Mesenchymal stem cell (in vitro differentiated cells and primary cell): ENCODE measurements at regions not wholly inside any gene's neighbourhood (a gene's known extent, or its start where the extent isn't known, plus 50 kb on each side); places are given as distances from the start of the nearest gene placed in this dataset.

Source experiments
- DNase-seq: peaks from one replicate; pipeline ENCODE4 v3.0.0-alpha.2; 2013
- H2AFZ ChIP-seq: one replicate; pipeline ENCODE4 v1.6.1; 2013; ENCODE audit warnings: low read depth, mild to moderate bottlenecking, control low read depth, inconsistent platforms, low read length, moderate library complexity
- H2AK5ac ChIP-seq: 2 replicates; pipeline ENCODE4 v1.6.1; 2013; ENCODE audit warnings: low read length, moderate library complexity, mild to moderate bottlenecking, inconsistent platforms; ENCODE audit not compliant: severe bottlenecking
- H2BK120ac ChIP-seq: one replicate; pipeline ENCODE4 v1.6.1; 2013; ENCODE audit warnings: low read depth, mild to moderate bottlenecking, inconsistent platforms, low read length, moderate library complexity
- H2BK12ac ChIP-seq, 2 experiments: one replicate each; pipeline ENCODE4 v1.6.1; 2013; ENCODE audit warnings: inconsistent platforms in 2 of 2, low read length in 2 of 2, mild to moderate bottlenecking in 2 of 2, moderate library complexity in 2 of 2, control low read depth in 1 of 2
- H2BK15ac ChIP-seq: one replicate; pipeline ENCODE4 v1.6.1; 2013; ENCODE audit warnings: mild to moderate bottlenecking, low read depth, inconsistent platforms; ENCODE audit not compliant: poor library complexity, severe bottlenecking
- H2BK5ac ChIP-seq: 2 replicates; pipeline ENCODE4 v1.6.1; 2013; ENCODE audit warnings: low read depth, mild to moderate bottlenecking, low read length, control low read depth, inconsistent platforms; ENCODE audit not compliant: poor library complexity, severe bottlenecking
- H3K14ac ChIP-seq, 2 experiments: one replicate each; pipeline ENCODE4 v1.6.1; 2013; ENCODE audit warnings: inconsistent platforms in 2 of 2, low read length in 2 of 2, control low read depth in 1 of 2, mild to moderate bottlenecking in 1 of 2, moderate library complexity in 1 of 2
- H3K18ac ChIP-seq, 2 experiments: one replicate each; pipeline ENCODE4 v1.6.1; 2013; ENCODE audit warnings: inconsistent platforms in 2 of 2, low read length in 2 of 2, control low read depth in 1 of 2, low read depth in 1 of 2, mild to moderate bottlenecking in 1 of 2
- H3K23ac ChIP-seq, 2 experiments: one replicate each; pipeline ENCODE4 v1.6.1; 2013; ENCODE audit warnings: inconsistent platforms in 2 of 2, low read length in 2 of 2, mild to moderate bottlenecking in 2 of 2, moderate library complexity in 2 of 2, control low read depth in 1 of 2
- H3K27ac ChIP-seq: 2 replicates; pipeline ENCODE4 v1.5.1; 2013; ENCODE audit warnings: mild to moderate bottlenecking, moderate library complexity, low read length, control low read depth, inconsistent platforms; ENCODE audit not compliant: poor library complexity, severe bottlenecking
- H3K27me3 ChIP-seq, 2 experiments: 2 replicates each; pipeline versions ENCODE4 v1.6.1 to v1.7.0; 2013; ENCODE audit warnings: low read length in 2 of 2, mild to moderate bottlenecking in 2 of 2, moderate library complexity in 2 of 2, control low read depth in 1 of 2, inconsistent platforms in 1 of 2; ENCODE audit not compliant: control insufficient read depth in 1 of 2, insufficient read depth in 1 of 2
- H3K36me3 ChIP-seq, 2 experiments: 2 replicates each; pipeline versions ENCODE4 v1.6.1 to v1.7.0; 2013; ENCODE audit warnings: low read length in 2 of 2, control low read depth in 1 of 2, inconsistent platforms in 1 of 2, low read depth in 1 of 2, mild to moderate bottlenecking in 1 of 2; ENCODE audit not compliant: insufficient read depth in 2 of 2, control insufficient read depth in 1 of 2
- H3K4ac ChIP-seq, 2 experiments: one replicate each; pipeline ENCODE4 v1.6.1; 2013; ENCODE audit warnings: inconsistent platforms in 2 of 2, low read length in 2 of 2, mild to moderate bottlenecking in 2 of 2, moderate library complexity in 2 of 2, control low read depth in 1 of 2, low read depth in 1 of 2
- H3K4me1 ChIP-seq: 2 replicates; pipeline ENCODE4 v1.6.1; 2013; ENCODE audit warnings: low read depth, low read length, control low read depth; ENCODE audit not compliant: control insufficient read depth, insufficient read depth
- H3K4me2 ChIP-seq: 2 replicates; pipeline ENCODE4 v1.6.1; 2013; ENCODE audit warnings: low read length, mild to moderate bottlenecking, inconsistent platforms; ENCODE audit not compliant: poor library complexity, severe bottlenecking
- H3K4me3 ChIP-seq, 2 experiments: 2 replicates each; pipeline versions ENCODE4 v1.5.1 to v1.7.0; 2013; ENCODE audit warnings: low read length in 2 of 2, mild to moderate bottlenecking in 2 of 2, control low read depth in 1 of 2, low read depth in 1 of 2; ENCODE audit not compliant: insufficient read depth in 1 of 2
- H3K79me1 ChIP-seq: replicated peaks from 2 replicates; pipeline ENCODE4 v1.6.1; 2013; ENCODE audit warnings: mild to moderate bottlenecking, control low read depth, low read length, inconsistent platforms; ENCODE audit not compliant: poor library complexity, severe bottlenecking
- H3K9ac ChIP-seq: 2 replicates; pipeline ENCODE4 v1.7.0; 2013; ENCODE audit warnings: mild to moderate bottlenecking, low read length, moderate library complexity
- H3K9me3 ChIP-seq: 2 replicates; pipeline ENCODE4 v1.7.0; 2013; ENCODE audit warnings: mild to moderate bottlenecking, low read length; ENCODE audit not compliant: control insufficient read depth
- H4K8ac ChIP-seq: one replicate; pipeline ENCODE4 v1.6.1; 2013; ENCODE audit warnings: inconsistent platforms, mild to moderate bottlenecking, low read length, moderate library complexity
- H4K91ac ChIP-seq: one replicate; pipeline ENCODE4 v1.6.1; 2013; ENCODE audit warnings: mild to moderate bottlenecking, low read length, inconsistent platforms
- WGBS: methylation state at CpG from one replicate; pipeline ENCODE4 v1.1.7; 2013; ENCODE audit warnings: mixed read lengths; 5-methylcytosine and 5-hydroxymethylcytosine counted together

GRCh38 chr2:56739413-56739812, 555.6 kb downstream of the CCDC85A start:
- no peak overlapping the region for H3K4me2 ChIP-seq
- no peaks in the 10 kb centered on the region for H3K36me3 ChIP-seq
- no peak overlapping the region for H3K14ac ChIP-seq
- no peak for DNase-seq
- no peak overlapping the region for H3K9ac ChIP-seq
- H3K9me3 ChIP-seq, result no peaks in the 10 kb centered on the region
- H2BK5ac ChIP-seq, result peak overlapping the region; percentile 87
- no peak overlapping the region for H2BK15ac ChIP-seq
- H2AK5ac ChIP-seq, result no peak overlapping the region
- H2BK12ac ChIP-seq, result no peak overlapping the region
- no peak overlapping the region for H3K27ac ChIP-seq
- H3K4me1 ChIP-seq, result no peaks in the 10 kb centered on the region
- no peak overlapping the region for H3K4me3 ChIP-seq
- no peak overlapping the region for H3K18ac ChIP-seq
- no peak overlapping the region for H4K91ac ChIP-seq
- no peak overlapping the region for H4K8ac ChIP-seq
- H3K23ac ChIP-seq, result no peak overlapping the region
- no peak overlapping the region for H3K4ac ChIP-seq
- WGBS, result no CpG with 5 or more reads among the region's 1 CpG
- no peak overlapping the region for H2AFZ ChIP-seq
- H3K79me1 ChIP-seq, result no peaks in the 10 kb centered on the region
- no peaks in the 10 kb centered on the region for H3K27me3 ChIP-seq
- H2BK120ac ChIP-seq, result no peak overlapping the region

- Histone ChIP-seq H3K9ac (peak overlapping the region; percentile 27), H4K91ac (no peak overlapping the region), H2AFZ (no peak overlapping the region), H3K14ac (no peak overlapping the region), H3K36me3 (no peaks in the 10 kb centered on the region), H4K8ac (no peak overlapping the region), H3K27me3 (no peaks in the 10 kb centered on the region), H3K4me3 (peak overlapping the region in 1 of 2 experiments; percentile 44), H3K4me2 (peak overlapping the region; percentile 14), H2BK12ac (no peak overlapping the region), H2AK5ac (no peak overlapping the region), H3K4me1 (no peaks in the 10 kb centered on the region), H2BK5ac (no peak overlapping the region), H3K4ac (no peak overlapping the region), H3K18ac (no peak overlapping the region), H3K23ac (no peak overlapping the region), H3K79me1 (no peaks in the 10 kb centered on the region), H2BK120ac (no peak overlapping the region), H3K27ac (peak overlapping the region; percentile 81), H3K9me3 (no peaks in the 10 kb centered on the region), H2BK15ac (no peak overlapping the region)
- peak; percentile 95 for DNase-seq
- WGBS, result 7% methylated on average over 4 of the region's 5 CpGs
These were observed 557.9 kb downstream of the CCDC85A start for GRCh38 chr2:56741601-56742102.

- H3K4ac ChIP-seq, result no peak overlapping the region
- H3K4me1 ChIP-seq, result no peaks in the 10 kb centered on the region
- H4K8ac ChIP-seq, result no peak overlapping the region
- 97% methylated on average over 2 of the region's 3 CpGs for WGBS
- no peak overlapping the region for H2AFZ ChIP-seq
- no peak overlapping the region for H3K9ac ChIP-seq
- H3K27me3 ChIP-seq, result no peaks in the 10 kb centered on the region
- no peak overlapping the region for H2BK15ac ChIP-seq
- no peak overlapping the region for H3K4me3 ChIP-seq
- H3K23ac ChIP-seq, result no peak overlapping the region
- no peak overlapping the region for H2BK120ac ChIP-seq
- no peak for DNase-seq
- H3K14ac ChIP-seq, result no peak overlapping the region
- no peak overlapping the region for H3K4me2 ChIP-seq
- H3K79me1 ChIP-seq, result no peaks in the 10 kb centered on the region
- no peak overlapping the region for H4K91ac ChIP-seq
- H2BK12ac ChIP-seq, result peak overlapping the region in 1 of 2 experiments; percentile 32
- no peak overlapping the region for H3K18ac ChIP-seq
- H3K27ac ChIP-seq, result no peak overlapping the region
- H2BK5ac ChIP-seq, result no peak overlapping the region
- no peaks in the 10 kb centered on the region for H3K9me3 ChIP-seq
- H3K36me3 ChIP-seq, result no peaks in the 10 kb centered on the region
- no peak overlapping the region for H2AK5ac ChIP-seq
These were observed 560.0 kb downstream of the CCDC85A start for GRCh38 chr2:56743807-56744206.

- no peaks in the 10 kb centered on the region for H3K9me3 ChIP-seq
- H3K23ac ChIP-seq, result no peak overlapping the region
- no peak overlapping the region for H3K9ac ChIP-seq
- H3K4ac ChIP-seq, result no peak overlapping the region
- no peak overlapping the region for H2BK12ac ChIP-seq
- peak; percentile 47 for DNase-seq
- H3K4me1 ChIP-seq, result no peaks in the 10 kb centered on the region
- H3K36me3 ChIP-seq, result no peaks in the 10 kb centered on the region
- H3K27ac ChIP-seq, result no peak overlapping the region
- WGBS, result 53% methylated on average over 1 of the region's 2 CpGs
- H3K14ac ChIP-seq, result no peak overlapping the region
- no peaks in the 10 kb centered on the region for H3K79me1 ChIP-seq
- no peak overlapping the region for H2BK120ac ChIP-seq
- no peak overlapping the region for H2BK5ac ChIP-seq
- H2AFZ ChIP-seq, result no peak overlapping the region
- H3K4me3 ChIP-seq, result no peak overlapping the region
- no peak overlapping the region for H3K4me2 ChIP-seq
- no peaks in the 10 kb centered on the region for H3K27me3 ChIP-seq
- no peak overlapping the region for H4K91ac ChIP-seq
- no peak overlapping the region for H2BK15ac ChIP-seq
- no peak overlapping the region for H3K18ac ChIP-seq
- H2AK5ac ChIP-seq, result no peak overlapping the region
- no peak overlapping the region for H4K8ac ChIP-seq
These were observed 565.5 kb downstream of the CCDC85A start for GRCh38 chr2:56749152-56749752.
